ENCODE measurements at regions not wholly inside any gene's neighbourhood (a gene's known extent, or its start where the extent isn't known, plus 50 kb on each side); places are given as distances from the start of the nearest gene placed in this dataset.
"Not testable (repeated sequence)": the region's sequence is repeated elsewhere in the genome, so short reads cannot be mapped to it uniquely, and the experiment has no call there.

GRCh38 chr3:102936511-102937045, 501.8 kb downstream of the ZPLD1 start:
- DNase-seq: no peak

- no peak for DNase-seq
Observed at GRCh38 chr3:102941786-102942185, 507.0 kb downstream of the ZPLD1 start.

- DNase-seq: not testable (repeated sequence)
Observed at GRCh38 chr3:102946445-102946844, 511.6 kb downstream of the ZPLD1 start.

- no peak for DNase-seq
Observed at GRCh38 chr3:102972350-102972749, 537.5 kb downstream of the ZPLD1 start.

- no peak for DNase-seq
Observed at GRCh38 chr3:102974333-102974732, 539.5 kb downstream of the ZPLD1 start.

- DNase-seq: no peak
Observed at GRCh38 chr3:102979191-102979590, 544.4 kb downstream of the ZPLD1 start.

- no peak for DNase-seq
Observed at GRCh38 chr3:102979682-102980354, 545.0 kb downstream of the ZPLD1 start.

GRCh38 chr3:102980355-102980696, 545.5 kb downstream of the ZPLD1 start:
- DNase-seq: no peak

- DNase-seq: no peak
Observed at GRCh38 chr3:103002425-103003176, 567.8 kb downstream of the ZPLD1 start.

GRCh38 chr3:103006526-103007183, 571.8 kb downstream of the ZPLD1 start:
- no peak for DNase-seq

GRCh38 chr3:103009609-103010008, 574.8 kb downstream of the ZPLD1 start:
- DNase-seq: no peak

GRCh38 chr3:103025880-103026279, 591.1 kb downstream of the ZPLD1 start:
- no peak for DNase-seq

GRCh38 chr3:103033841-103034240, 599.0 kb downstream of the ZPLD1 start:
- DNase-seq: no peak

- DNase-seq: no peak
Observed at GRCh38 chr3:103047640-103048039, 612.8 kb downstream of the ZPLD1 start.

GRCh38 chr3:103048068-103048722, 613.4 kb downstream of the ZPLD1 start:
- DNase-seq: no peak

GRCh38 chr3:103052236-103052830, 617.5 kb downstream of the ZPLD1 start:
- DNase-seq: no peak

GRCh38 chr3:103055021-103055520, 620.3 kb downstream of the ZPLD1 start:
- DNase-seq: no peak

GRCh38 chr3:103056542-103056941, 621.7 kb downstream of the ZPLD1 start:
- DNase-seq: no peak

GRCh38 chr3:103057003-103057402, 622.2 kb downstream of the ZPLD1 start:
- DNase-seq: no peak

GRCh38 chr3:103057487-103057886, 622.7 kb downstream of the ZPLD1 start:
- no peak for DNase-seq

GRCh38 chr3:103059432-103059831, 624.6 kb downstream of the ZPLD1 start:
- DNase-seq: no peak

GRCh38 chr3:103060242-103060641, 625.4 kb downstream of the ZPLD1 start:
- DNase-seq: no peak

- DNase-seq: no peak
Observed at GRCh38 chr3:103067963-103068362, 633.1 kb downstream of the ZPLD1 start.
